Loucy (cell line): ENCODE measurements at regions not wholly inside any gene's neighbourhood (a gene's known extent, or its start where the extent isn't known, plus 50 kb on each side); places are given as distances from the start of the nearest gene placed in this dataset.

Source experiments
- H2AFZ ChIP-seq: fragments of 200-600 bp; sonication (generic); 2 replicates; pipeline ENCODE4 v1.6.0; 2016; ENCODE audit warnings: antibody characterized with exemption, mild to moderate bottlenecking, low read length, moderate library complexity
- H3F3A ChIP-seq: fragments of 200-600 bp; 2 replicates; pipeline ENCODE4 v1.6.0; 2016; ENCODE audit warnings: antibody characterized with exemption, low read depth, mild to moderate bottlenecking
- H3K27me3 ChIP-seq: fragments of 200-600 bp; sonication (generic); 2 replicates; pipeline ENCODE4 v1.6.1; 2014; ENCODE audit warnings: low read length, mild to moderate bottlenecking; ENCODE audit not compliant: insufficient read depth, poor library complexity, severe bottlenecking
- H3K36me3 ChIP-seq: fragments of 200-600 bp; sonication (generic); 2 replicates; pipeline ENCODE4 v1.6.1; 2016; ENCODE audit warnings: low read length; ENCODE audit not compliant: insufficient read depth
- H3K4me1 ChIP-seq: fragments of 200-600 bp; sonication (generic); 2 replicates; pipeline ENCODE4 v1.5.1; 2014; ENCODE audit warnings: low read length, mild to moderate bottlenecking; ENCODE audit not compliant: insufficient read depth, poor library complexity, severe bottlenecking
- H3K4me2 ChIP-seq: fragments of 200-600 bp; sonication (generic); 2 replicates; pipeline ENCODE4 v1.6.0; 2014; ENCODE audit warnings: antibody characterized with exemption, low read length, low read depth, mild to moderate bottlenecking; ENCODE audit not compliant: poor library complexity, severe bottlenecking
- H3K4me3 ChIP-seq: fragments of 200-600 bp; sonication (generic); 2 replicates; pipeline ENCODE4 v1.5.1; 2014; ENCODE audit warnings: low read length, mild to moderate bottlenecking, mixed read lengths; ENCODE audit not compliant: poor library complexity, severe bottlenecking
- H3K79me2 ChIP-seq: fragments of 200-600 bp; sonication (generic); 2 replicates; pipeline ENCODE4 v1.6.1; 2014; ENCODE audit warnings: low read length; ENCODE audit not compliant: insufficient read depth
- H3K9ac ChIP-seq: fragments of 200-600 bp; sonication (generic); 2 replicates; pipeline ENCODE4 v1.6.0; 2014; ENCODE audit warnings: mild to moderate bottlenecking, low read depth, low read length, moderate library complexity; ENCODE audit not compliant: poor library complexity, severe bottlenecking
- H3K9me2 ChIP-seq: fragments of 200-600 bp; sonication (generic); replicated peaks from 2 replicates; pipeline ENCODE4 v1.6.1; 2016; ENCODE audit warnings: low read depth, low read length, mixed read lengths
- H3K9me3 ChIP-seq: fragments of 200-600 bp; sonication (generic); 2 replicates; pipeline ENCODE4 v1.6.1; 2014; ENCODE audit warnings: mild to moderate bottlenecking, antibody characterized with exemption, low read length, low read depth; ENCODE audit not compliant: insufficient read depth
- H4K20me1 ChIP-seq: fragments of 200-600 bp; sonication (generic); 2 replicates; pipeline ENCODE4 v1.6.0; 2014; ENCODE audit warnings: antibody characterized with exemption, low read length, mild to moderate bottlenecking; ENCODE audit not compliant: insufficient read depth, poor library complexity, severe bottlenecking
- CTCF ChIP-seq: fragments of 200-600 bp; sonication (generic); conservative IDR thresholded peaks from 2 replicates; pipeline ENCODE4 v1.5.1; 2014; ENCODE audit warnings: mild to moderate bottlenecking, antibody characterized with exemption, low read length
- EZH2phosphoT487 ChIP-seq: fragments of 200-600 bp; IDR thresholded peaks from 2 replicates; pipeline ENCODE4 v1.6.1; 2018; ENCODE audit warnings: antibody characterized with exemption, mild to moderate bottlenecking, moderate library complexity, borderline replicate concordance

DNA sequence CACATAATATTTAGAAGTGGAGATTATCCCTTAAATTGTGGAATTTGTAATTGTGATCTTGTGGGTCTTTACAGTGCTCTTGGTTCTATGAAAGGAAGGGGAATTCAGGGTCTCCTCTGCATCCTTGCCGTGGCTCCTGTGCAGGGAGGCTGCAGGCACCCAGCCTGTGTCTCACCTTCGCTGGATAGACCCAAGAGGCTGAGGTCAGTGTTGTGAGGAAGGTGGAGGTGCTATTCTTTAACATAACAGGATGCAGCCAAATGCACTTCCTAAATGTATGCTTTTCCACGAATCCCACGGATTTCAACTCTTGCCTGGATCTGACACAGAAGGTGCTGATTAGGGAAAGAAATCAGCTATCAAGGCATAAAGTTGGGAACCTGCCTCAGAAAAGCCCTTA, 69.5 kb downstream of the TMEM18 start:
- H3K4me3 ChIP-seq = no peak overlapping the region
- no peaks in the 10 kb centered on the region for H3F3A ChIP-seq
- H3K9me3 ChIP-seq = no peaks in the 10 kb centered on the region
- H3K79me2 ChIP-seq = no peaks in the 10 kb centered on the region
- no peak overlapping the region for H3K4me2 ChIP-seq
- H3K9me2 ChIP-seq = no peaks in the 10 kb centered on the region
- H4K20me1 ChIP-seq = no peaks in the 10 kb centered on the region
- TF ChIP-seq CTCF = no peak
- no peak for TF ChIP-seq EZH2phosphoT487
- no peaks in the 10 kb centered on the region for H3K27me3 ChIP-seq
- no peaks in the 10 kb centered on the region for H3K4me1 ChIP-seq
- H3K36me3 ChIP-seq = no peaks in the 10 kb centered on the region
- H2AFZ ChIP-seq = no peak overlapping the region
- H3K9ac ChIP-seq = no peak overlapping the region

- Histone ChIP-seq H3K9me2 (no peaks in the 10 kb centered on the region), H3K9me3 (no peaks in the 10 kb centered on the region), H3K4me1 (no peaks in the 10 kb centered on the region), H3K4me3 (no peak overlapping the region), H3F3A (no peaks in the 10 kb centered on the region), H2AFZ (no peak overlapping the region), H3K27me3 (no peaks in the 10 kb centered on the region), H4K20me1 (no peaks in the 10 kb centered on the region), H3K79me2 (no peaks in the 10 kb centered on the region), H3K36me3 (no peaks in the 10 kb centered on the region), H3K4me2 (no peak overlapping the region), H3K9ac (no peak overlapping the region)
- TF ChIP-seq EZH2phosphoT487 (no peak), CTCF (no peak)
These were observed 70.0 kb downstream of the TMEM18 start for GRCh38 chr2:607172-607571.

GRCh38 chr2:605674-606608, 71.3 kb downstream of the TMEM18 start:
- no peaks in the 10 kb centered on the region for H3K36me3 ChIP-seq
- H3K27me3 ChIP-seq = no peaks in the 10 kb centered on the region
- no peaks in the 10 kb centered on the region for H3K79me2 ChIP-seq
- H3K4me1 ChIP-seq = no peaks in the 10 kb centered on the region
- H3K9me2 ChIP-seq = no peaks in the 10 kb centered on the region
- no peak for TF ChIP-seq CTCF
- TF ChIP-seq EZH2phosphoT487 = no peak
- no peaks in the 10 kb centered on the region for H3F3A ChIP-seq
- no peaks in the 10 kb centered on the region for H3K9me3 ChIP-seq
- H2AFZ ChIP-seq = no peak overlapping the region
- H3K4me3 ChIP-seq = no peak overlapping the region
- H4K20me1 ChIP-seq = no peaks in the 10 kb centered on the region
- no peak overlapping the region for H3K4me2 ChIP-seq
- H3K9ac ChIP-seq = no peak overlapping the region
